ENCODE measurements at regions not wholly inside any gene's neighbourhood (a gene's known extent, or its start where the extent isn't known, plus 50 kb on each side); places are given as distances from the start of the nearest gene placed in this dataset.

DNA sequence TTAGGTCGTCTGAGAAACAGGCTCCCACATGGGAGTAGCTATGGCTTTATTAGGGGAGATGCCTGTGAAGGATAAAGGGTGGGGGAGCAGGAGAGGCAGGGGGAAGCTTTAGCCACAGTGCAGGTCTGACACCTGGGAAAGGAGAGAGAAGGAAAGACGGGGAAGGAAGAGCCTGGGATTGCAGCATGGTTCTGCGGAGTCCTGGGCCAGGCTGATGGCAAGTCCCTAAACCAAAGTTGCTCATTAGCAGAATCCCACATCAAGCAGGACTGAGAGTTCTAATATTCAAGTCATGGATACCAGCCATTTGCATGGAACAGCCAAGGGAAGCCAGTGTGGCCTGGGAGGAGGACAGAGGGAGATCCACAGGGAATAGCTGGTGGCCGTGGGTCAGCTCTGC lies 414.8 kb downstream of the RPS24 start:
- TF ChIP-seq, protein P1, sequence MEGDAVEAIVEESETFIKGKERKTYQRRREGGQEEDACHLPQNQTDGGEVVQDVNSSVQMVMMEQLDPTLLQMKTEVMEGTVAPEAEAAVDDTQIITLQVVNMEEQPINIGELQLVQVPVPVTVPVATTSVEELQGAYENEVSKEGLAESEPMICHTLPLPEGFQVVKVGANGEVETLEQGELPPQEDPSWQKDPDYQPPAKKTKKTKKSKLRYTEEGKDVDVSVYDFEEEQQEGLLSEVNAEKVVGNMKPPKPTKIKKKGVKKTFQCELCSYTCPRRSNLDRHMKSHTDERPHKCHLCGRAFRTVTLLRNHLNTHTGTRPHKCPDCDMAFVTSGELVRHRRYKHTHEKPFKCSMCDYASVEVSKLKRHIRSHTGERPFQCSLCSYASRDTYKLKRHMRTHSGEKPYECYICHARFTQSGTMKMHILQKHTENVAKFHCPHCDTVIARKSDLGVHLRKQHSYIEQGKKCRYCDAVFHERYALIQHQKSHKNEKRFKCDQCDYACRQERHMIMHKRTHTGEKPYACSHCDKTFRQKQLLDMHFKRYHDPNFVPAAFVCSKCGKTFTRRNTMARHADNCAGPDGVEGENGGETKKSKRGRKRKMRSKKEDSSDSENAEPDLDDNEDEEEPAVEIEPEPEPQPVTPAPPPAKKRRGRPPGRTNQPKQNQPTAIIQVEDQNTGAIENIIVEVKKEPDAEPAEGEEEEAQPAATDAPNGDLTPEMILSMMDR (IDR thresholded peaks at IDR 0.05) = no peak
- no peak for TF ChIP-seq POLR2A (IDR thresholded peaks at IDR 0.05)
- no peak for TF ChIP-seq POLR2AphosphoS5 (IDR thresholded peaks at IDR 0.05)
- TF ChIP-seq EP300 (IDR thresholded peaks at IDR 0.05) = no peak
